ENCODE measurements at regions not wholly inside any gene's neighbourhood (a gene's known extent, or its start where the extent isn't known, plus 50 kb on each side); places are given as distances from the start of the nearest gene placed in this dataset.

- Mint-ChIP-seq H3K4me1 (no peaks in the 10 kb centered on the region), H3K27me3 (peaks cover 7% of the 10 kb centered on the region), H3K27ac (no peak overlapping the region), H3K36me3 (ENCODE audit: low read depth) (no peaks in the 10 kb centered on the region), H3K4me3 (no peak overlapping the region)
- ATAC-seq, result no peak
- no peak for DNase-seq
- no peaks in the 10 kb centered on the region for H3K9me3 ChIP-seq (ENCODE audit: control insufficient read depth, low read length, poor library complexity, severe bottlenecking)
Measured at GRCh38 chr6:22026164-22026678, 270.6 kb downstream of the PRL start.

GRCh38 chr6:22027040-22027725, 269.7 kb downstream of the PRL start:
- ATAC-seq, result no peak
- H3K27me3 Mint-ChIP-seq, result peaks cover 7% of the 10 kb centered on the region
- H3K36me3 Mint-ChIP-seq (ENCODE audit: low read depth), result no peaks in the 10 kb centered on the region
- no peaks in the 10 kb centered on the region for H3K4me1 Mint-ChIP-seq
- no peak overlapping the region for H3K27ac Mint-ChIP-seq
- no peak for DNase-seq
- no peak overlapping the region for H3K4me3 Mint-ChIP-seq
- no peaks in the 10 kb centered on the region for H3K9me3 ChIP-seq (ENCODE audit: control insufficient read depth, low read length, poor library complexity, severe bottlenecking)

GRCh38 chr6:22028403-22029090, 268.3 kb downstream of the PRL start:
- ATAC-seq (no peak), DNase-seq (no peak)
- Mint-ChIP-seq H3K4me1 (no peaks in the 10 kb centered on the region), H3K36me3 (ENCODE audit: low read depth) (no peaks in the 10 kb centered on the region), H3K27me3 (peaks cover 7% of the 10 kb centered on the region), H3K4me3 (no peak overlapping the region), H3K27ac (no peak overlapping the region)
- H3K9me3 ChIP-seq (ENCODE audit: control insufficient read depth, low read length, poor library complexity, severe bottlenecking), result no peaks in the 10 kb centered on the region

GRCh38 chr6:22029171-22029570, 267.7 kb downstream of the PRL start:
- H3K27me3 Mint-ChIP-seq, result peaks cover 7% of the 10 kb centered on the region
- H3K27ac Mint-ChIP-seq, result no peak overlapping the region
- H3K4me3 Mint-ChIP-seq, result no peak overlapping the region
- no peaks in the 10 kb centered on the region for H3K4me1 Mint-ChIP-seq
- ATAC-seq (no peak), DNase-seq (no peak)
- no peaks in the 10 kb centered on the region for H3K9me3 ChIP-seq (ENCODE audit: control insufficient read depth, low read length, poor library complexity, severe bottlenecking)
- H3K36me3 Mint-ChIP-seq (ENCODE audit: low read depth), result no peaks in the 10 kb centered on the region

- no peak for DNase-seq
- H3K4me1 Mint-ChIP-seq, result no peaks in the 10 kb centered on the region
- peaks cover 7% of the 10 kb centered on the region for H3K27me3 Mint-ChIP-seq
- no peak for ATAC-seq
- no peaks in the 10 kb centered on the region for H3K36me3 Mint-ChIP-seq (ENCODE audit: low read depth)
- no peaks in the 10 kb centered on the region for H3K9me3 ChIP-seq (ENCODE audit: control insufficient read depth, low read length, poor library complexity, severe bottlenecking)
- no peak overlapping the region for H3K4me3 Mint-ChIP-seq
- H3K27ac Mint-ChIP-seq, result no peak overlapping the region
Measured at GRCh38 chr6:22030730-22031619, 265.9 kb downstream of the PRL start.

- Mint-ChIP-seq H3K27ac (no peak overlapping the region), H3K27me3 (no peaks in the 10 kb centered on the region), H3K4me1 (no peaks in the 10 kb centered on the region), H3K36me3 (ENCODE audit: low read depth) (no peaks in the 10 kb centered on the region), H3K4me3 (no peak overlapping the region)
- H3K9me3 ChIP-seq (ENCODE audit: control insufficient read depth, low read length, poor library complexity, severe bottlenecking), result no peaks in the 10 kb centered on the region
- DNase-seq, result no peak
- ATAC-seq, result no peak
Measured at GRCh38 chr6:22035690-22036089, 261.1 kb downstream of the PRL start.

- ATAC-seq, result no peak
- DNase-seq, result no peak
- H3K4me1 Mint-ChIP-seq, result no peaks in the 10 kb centered on the region
- no peak overlapping the region for H3K4me3 Mint-ChIP-seq
- H3K27ac Mint-ChIP-seq, result no peak overlapping the region
- H3K27me3 Mint-ChIP-seq, result no peaks in the 10 kb centered on the region
- no peaks in the 10 kb centered on the region for H3K9me3 ChIP-seq (ENCODE audit: control insufficient read depth, low read length, poor library complexity, severe bottlenecking)
- H3K36me3 Mint-ChIP-seq (ENCODE audit: low read depth), result no peaks in the 10 kb centered on the region
Measured at GRCh38 chr6:22036275-22036674, 260.6 kb downstream of the PRL start.

GRCh38 chr6:22036699-22037098, 260.1 kb downstream of the PRL start:
- Mint-ChIP-seq H3K27ac (no peak overlapping the region), H3K4me1 (no peaks in the 10 kb centered on the region), H3K4me3 (no peak overlapping the region), H3K27me3 (no peaks in the 10 kb centered on the region), H3K36me3 (ENCODE audit: low read depth) (no peaks in the 10 kb centered on the region)
- H3K9me3 ChIP-seq (ENCODE audit: control insufficient read depth, low read length, poor library complexity, severe bottlenecking), result no peaks in the 10 kb centered on the region
- ATAC-seq, result no peak
- DNase-seq, result no peak

GRCh38 chr6:22041797-22042480, 254.9 kb downstream of the PRL start:
- Mint-ChIP-seq H3K36me3 (ENCODE audit: low read depth) (no peaks in the 10 kb centered on the region), H3K27ac (no peak overlapping the region), H3K27me3 (no peaks in the 10 kb centered on the region), H3K4me1 (no peaks in the 10 kb centered on the region), H3K4me3 (no peak overlapping the region)
- H3K9me3 ChIP-seq (ENCODE audit: control insufficient read depth, low read length, poor library complexity, severe bottlenecking), result no peaks in the 10 kb centered on the region
- no peak for DNase-seq
- no peak for ATAC-seq

GRCh38 chr6:22042706-22043105, 254.1 kb downstream of the PRL start:
- H3K36me3 Mint-ChIP-seq (ENCODE audit: low read depth), result no peaks in the 10 kb centered on the region
- ATAC-seq (no peak), DNase-seq (no peak)
- no peaks in the 10 kb centered on the region for H3K9me3 ChIP-seq (ENCODE audit: control insufficient read depth, low read length, poor library complexity, severe bottlenecking)
- H3K27me3 Mint-ChIP-seq, result no peaks in the 10 kb centered on the region
- H3K4me3 Mint-ChIP-seq, result no peak overlapping the region
- H3K27ac Mint-ChIP-seq, result no peak overlapping the region
- H3K4me1 Mint-ChIP-seq, result no peaks in the 10 kb centered on the region

- H3K36me3 Mint-ChIP-seq (ENCODE audit: low read depth), result no peaks in the 10 kb centered on the region
- H3K9me3 ChIP-seq (ENCODE audit: control insufficient read depth, low read length, poor library complexity, severe bottlenecking), result no peaks in the 10 kb centered on the region
- DNase-seq (no peak), ATAC-seq (no peak)
- H3K4me1 Mint-ChIP-seq, result no peaks in the 10 kb centered on the region
- H3K27me3 Mint-ChIP-seq, result no peaks in the 10 kb centered on the region
- H3K27ac Mint-ChIP-seq, result no peak overlapping the region
- no peak overlapping the region for H3K4me3 Mint-ChIP-seq
Measured at GRCh38 chr6:22043284-22043962, 253.4 kb downstream of the PRL start.

- H3K4me3 Mint-ChIP-seq, result no peak overlapping the region
- no peaks in the 10 kb centered on the region for H3K9me3 ChIP-seq (ENCODE audit: control insufficient read depth, low read length, poor library complexity, severe bottlenecking)
- no peaks in the 10 kb centered on the region for H3K36me3 Mint-ChIP-seq (ENCODE audit: low read depth)
- no peaks in the 10 kb centered on the region for H3K4me1 Mint-ChIP-seq
- H3K27me3 Mint-ChIP-seq, result no peaks in the 10 kb centered on the region
- no peak for ATAC-seq
- no peak for DNase-seq
- no peak overlapping the region for H3K27ac Mint-ChIP-seq
Measured at GRCh38 chr6:22045261-22045912, 251.4 kb downstream of the PRL start.
